ENCODE measurements at regions not wholly inside any gene's neighbourhood (a gene's known extent, or its start where the extent isn't known, plus 50 kb on each side); places are given as distances from the start of the nearest gene placed in this dataset.

- TF ChIP-seq CTCF (conservative IDR thresholded peaks at IDR 0.05; ENCODE audit: low read length): no peak
- H3K4me3 ChIP-seq (ENCODE audit: low read length): no peak overlapping the region
- no peak for DNase-seq (ENCODE audit: low read depth)
Observed at GRCh38 chr15:94769089-94769488, 537.7 kb downstream of the MCTP2 start.

GRCh38 chr15:94770199-94770598 is 538.8 kb downstream of the MCTP2 start:
- DNase-seq (ENCODE audit: low read depth): no peak
- TF ChIP-seq CTCF (conservative IDR thresholded peaks at IDR 0.05; ENCODE audit: low read length): no peak
- no peak overlapping the region for H3K4me3 ChIP-seq (ENCODE audit: low read length)

GRCh38 chr15:94777037-94777436 is 545.7 kb downstream of the MCTP2 start:
- no peak overlapping the region for H3K4me3 ChIP-seq (ENCODE audit: low read length)
- TF ChIP-seq CTCF (conservative IDR thresholded peaks at IDR 0.05; ENCODE audit: low read length): no peak
- no peak for DNase-seq (ENCODE audit: low read depth)

GRCh38 chr15:94778840-94779239 is 547.5 kb downstream of the MCTP2 start:
- H3K4me3 ChIP-seq (ENCODE audit: low read length): no peak overlapping the region
- no peak for DNase-seq (ENCODE audit: low read depth)
- no peak for TF ChIP-seq CTCF (conservative IDR thresholded peaks at IDR 0.05; ENCODE audit: low read length)

- H3K4me3 ChIP-seq (ENCODE audit: low read length): no peak overlapping the region
- no peak for DNase-seq (ENCODE audit: low read depth)
- no peak for TF ChIP-seq CTCF (conservative IDR thresholded peaks at IDR 0.05; ENCODE audit: low read length)
Observed at GRCh38 chr15:94780166-94780565, 548.8 kb downstream of the MCTP2 start.

- TF ChIP-seq CTCF (conservative IDR thresholded peaks at IDR 0.05; ENCODE audit: low read length): no peak
- DNase-seq (ENCODE audit: low read depth): no peak
- H3K4me3 ChIP-seq (ENCODE audit: low read length): no peak overlapping the region
Observed at GRCh38 chr15:94785091-94785490, 553.7 kb downstream of the MCTP2 start.

GRCh38 chr15:94791008-94791407 is 559.6 kb downstream of the MCTP2 start:
- no peak for DNase-seq (ENCODE audit: low read depth)
- H3K4me3 ChIP-seq (ENCODE audit: low read length): no peak overlapping the region
- TF ChIP-seq CTCF (conservative IDR thresholded peaks at IDR 0.05; ENCODE audit: low read length): no peak

Data from AG10803 (cell line).